Caki2 (cell line): ENCODE measurements at regions not wholly inside any gene's neighbourhood (a gene's known extent, or its start where the extent isn't known, plus 50 kb on each side); places are given as distances from the start of the nearest gene placed in this dataset.

Experiments used
- DNase-seq: peaks from one replicate; pipeline ENCODE4 v3.0.0-alpha.2; 2015; ENCODE audit warnings: low read depth
- in situ Hi-C: cut with HindIII; loops from 2 replicates; pipeline ENCODE4 v1.10.0; 2016; ENCODE audit warnings: low sequenced_read_pairs, low pct_unique_long_range_greater_than_20kb, mixed read lengths

DNA sequence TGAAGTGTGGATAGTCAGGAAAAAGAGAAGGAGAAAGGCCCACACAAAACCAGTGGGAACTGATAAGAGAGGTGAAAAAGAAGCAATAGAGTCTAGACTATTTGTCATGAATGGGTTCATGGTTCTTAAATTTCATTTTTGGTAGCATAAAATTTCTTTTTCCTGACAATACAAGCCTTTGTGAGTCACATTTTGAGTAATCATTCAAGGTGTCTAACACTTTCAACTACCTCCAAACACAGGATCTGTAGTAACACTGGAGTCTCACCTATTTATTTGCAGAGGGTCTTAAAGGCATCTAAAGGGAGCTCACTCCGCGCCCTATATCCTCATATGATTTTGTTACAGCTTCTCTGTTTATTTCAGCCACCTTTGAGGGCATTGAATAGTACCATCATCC lies 96.0 kb downstream of the SAMD9 start:
- in situ Hi-C loops, result no loop called here
- DNase-seq, result no peak

DNA sequence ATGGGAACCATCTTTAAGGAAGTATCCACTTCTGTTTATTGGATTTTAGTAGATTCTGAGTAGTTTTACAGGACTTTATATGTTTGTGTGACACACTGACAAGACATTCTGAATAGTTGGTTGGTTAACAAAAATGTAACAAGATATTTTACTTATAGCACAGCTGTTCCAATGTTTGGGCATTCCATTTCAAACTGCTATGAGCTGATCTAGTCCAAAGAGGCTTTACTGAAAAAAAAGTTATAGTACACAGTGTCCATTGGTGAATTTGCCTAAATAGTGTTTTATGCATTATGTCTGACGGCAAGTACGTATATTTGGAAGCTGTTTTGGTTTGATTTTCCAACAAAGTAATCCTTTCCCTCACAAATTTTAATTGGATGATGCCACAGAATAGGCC lies 99.1 kb downstream of the SAMD9 start:
- in situ Hi-C loops, result no loop called here
- no peak for DNase-seq

- in situ Hi-C loops, result no loop called here
- no peak for DNase-seq
Observed at GRCh38 chr7:93016681-93017381, 100.9 kb downstream of the SAMD9 start.

GRCh38 chr7:93015779-93016481 lies 101.8 kb downstream of the SAMD9 start:
- no peak for DNase-seq

DNA sequence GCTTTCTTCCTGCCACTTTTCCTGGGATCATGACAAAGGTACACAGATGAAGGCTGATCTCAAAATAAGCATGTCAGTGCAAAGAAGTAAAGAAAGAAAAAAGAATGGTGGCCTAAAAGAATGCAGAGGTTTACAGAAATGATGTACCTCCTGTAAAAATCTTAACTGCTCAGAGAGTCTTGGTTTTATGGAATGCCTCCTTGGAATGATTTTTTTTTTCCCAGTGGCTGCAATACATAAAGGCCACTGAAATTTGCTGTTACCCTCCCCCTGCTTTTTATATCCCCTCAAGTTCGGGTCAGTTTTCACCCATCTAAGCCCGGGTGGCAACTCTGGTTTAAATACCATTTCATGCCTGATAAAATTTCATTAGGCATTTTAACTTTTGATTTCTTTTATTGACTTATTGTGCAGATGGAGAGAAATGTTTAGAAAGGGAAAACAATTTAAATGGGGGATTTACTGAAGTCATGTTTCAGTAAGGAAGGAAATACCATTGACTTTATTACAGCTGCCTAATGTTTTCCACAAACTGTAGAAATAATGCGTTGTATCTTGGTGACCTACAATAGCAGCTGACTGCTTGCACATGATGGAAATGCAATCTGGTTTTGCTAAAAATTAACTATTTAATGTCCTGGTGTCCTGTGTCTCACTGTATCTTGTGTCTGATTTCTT lies 102.5 kb downstream of the SAMD9 start:
- in situ Hi-C loops, result no loop called here
- DNase-seq, result no peak

More at GRCh38 chr7:93015779-93016481, 101.8 kb downstream of the SAMD9 start:
- in situ Hi-C loops, result no loop called here

DNA sequence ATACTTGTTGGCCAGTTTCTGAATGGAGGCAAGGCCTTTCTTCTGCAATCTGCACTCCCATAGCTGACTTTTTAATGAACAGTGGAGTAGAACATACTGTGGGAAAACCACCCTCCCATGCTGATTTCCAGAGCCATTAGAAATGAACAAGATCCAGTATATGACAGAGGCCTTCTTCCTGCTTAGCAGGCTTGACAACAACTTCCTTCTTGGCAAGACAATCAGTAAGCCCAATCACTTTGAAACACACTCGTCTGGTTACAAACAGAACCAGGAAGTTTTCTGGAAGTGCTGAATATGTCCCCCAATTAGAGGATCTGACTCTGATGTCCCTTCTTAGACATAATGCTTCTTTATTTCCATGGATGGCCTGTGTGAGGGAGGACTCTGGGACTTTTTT lies 103.4 kb downstream of the SAMD9 start:
- DNase-seq, result no peak
- in situ Hi-C loops, result no loop called here

DNA sequence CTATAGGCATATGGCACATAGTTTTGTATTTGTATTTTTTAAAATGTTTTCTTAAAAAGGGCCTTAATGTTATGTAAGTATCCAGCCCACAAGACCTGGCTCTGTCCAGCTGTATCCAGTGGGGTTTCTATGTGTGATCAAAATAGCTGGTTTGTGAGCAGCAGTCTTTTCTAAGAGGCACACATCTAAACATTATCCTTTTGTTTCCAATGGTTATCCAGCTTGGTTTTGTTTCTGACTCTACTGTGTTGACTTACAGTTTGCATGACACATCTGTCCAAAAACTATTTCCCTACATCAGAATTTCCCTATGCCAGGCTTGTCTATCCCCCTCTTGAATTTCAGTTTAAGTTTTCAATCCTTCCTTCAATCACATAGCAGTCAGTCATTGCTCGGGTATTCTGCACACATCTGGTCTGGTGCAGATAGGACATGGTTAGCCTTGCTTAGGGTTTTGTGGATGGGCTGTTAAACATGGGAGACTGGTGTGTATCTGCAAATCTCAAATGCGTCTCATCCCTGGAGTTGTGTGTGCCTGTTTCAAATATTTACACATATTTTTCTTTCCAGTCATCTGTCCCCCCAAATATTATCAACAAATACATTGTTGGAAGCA lies 104.2 kb downstream of the SAMD9 start:
- in situ Hi-C loops, result no loop called here
- DNase-seq, result no peak

DNA sequence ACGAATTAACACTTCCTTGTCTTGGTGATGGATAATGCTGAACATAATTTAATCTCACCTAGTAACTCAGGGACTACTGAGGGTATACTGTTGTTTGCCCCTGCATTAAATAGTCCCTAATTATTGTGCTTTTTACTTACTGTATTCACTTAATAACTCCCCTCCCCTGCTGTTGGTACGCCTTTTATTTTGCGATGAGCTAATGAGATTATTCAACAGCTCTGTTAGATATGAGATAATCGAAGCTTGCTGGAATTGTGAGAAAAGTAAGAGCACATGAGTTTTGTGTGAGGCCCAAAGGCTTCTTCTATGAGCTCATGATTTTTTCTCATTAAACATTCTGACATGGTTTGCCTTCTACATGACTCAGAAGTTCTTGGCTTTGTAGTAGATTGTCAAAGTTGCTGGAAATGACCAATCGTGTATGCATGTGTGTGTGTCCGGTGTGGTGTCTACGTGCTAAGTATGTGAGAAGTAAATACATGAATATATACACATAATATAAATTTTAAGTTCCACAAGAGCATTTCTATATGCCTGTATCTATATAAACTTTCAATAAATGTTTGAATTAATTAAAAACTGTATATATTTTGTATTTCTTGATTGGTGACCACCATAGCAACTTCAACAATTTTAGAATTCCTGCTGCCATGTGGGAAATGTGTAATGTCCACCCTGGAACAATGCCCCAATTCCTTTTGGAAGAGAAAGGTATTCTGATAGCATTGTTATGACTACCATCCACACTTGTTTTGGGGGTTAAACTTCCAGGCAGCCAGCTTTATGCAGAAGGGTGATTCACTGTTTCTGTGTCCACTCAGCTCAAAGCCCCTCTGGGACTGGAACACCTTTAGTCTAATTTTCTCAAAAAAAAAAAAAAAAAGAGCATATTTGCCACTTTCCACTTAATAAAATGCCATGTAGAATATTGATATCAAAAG lies 106.2 kb downstream of the SAMD9 start:
- no peak for DNase-seq

GRCh38 chr7:93008833-93009232 lies 108.9 kb downstream of the SAMD9 start:
- no peak for DNase-seq
- in situ Hi-C loops, result no loop called here

More for the DNA sequence above, 106.2 kb downstream of the SAMD9 start:
- in situ Hi-C loops, result no loop called here

- in situ Hi-C loops, result no loop called here
- no peak for DNase-seq
Observed at GRCh38 chr7:93006480-93007095, 111.2 kb downstream of the SAMD9 start.

DNA sequence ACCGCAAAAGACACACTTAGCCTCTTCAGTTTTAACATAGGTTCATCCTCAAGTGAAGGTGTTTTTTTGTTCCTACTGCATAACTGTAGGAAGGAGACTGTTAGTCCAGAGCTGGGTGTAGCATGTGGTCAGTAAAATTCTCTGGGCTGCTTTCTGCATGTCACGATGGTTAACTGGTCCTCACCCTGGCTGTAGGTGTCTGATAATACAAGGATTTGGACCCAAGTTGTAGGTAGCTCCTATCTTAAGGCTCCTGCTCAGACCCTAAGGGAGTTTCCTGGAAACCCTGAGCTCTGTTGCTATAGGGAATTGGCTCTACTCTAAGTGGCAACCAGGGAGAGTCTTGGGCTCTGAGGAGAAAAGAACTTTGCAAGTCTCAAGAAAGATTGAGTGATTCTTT lies 112.9 kb downstream of the SAMD9 start:
- in situ Hi-C loops, result no loop called here
- DNase-seq, result no peak

- no peak for DNase-seq
- in situ Hi-C loops, result no loop called here
Observed at GRCh38 chr7:92997719-92998118, 120.1 kb downstream of the SAMD9 start.

- DNase-seq, result no peak
- in situ Hi-C loops, result no loop called here
Observed at GRCh38 chr7:92997152-92997551, 120.6 kb downstream of the SAMD9 start.

- in situ Hi-C loops, result no loop called here
- no peak for DNase-seq
Observed at GRCh38 chr7:92994901-92995300, 122.9 kb downstream of the SAMD9 start.

DNA sequence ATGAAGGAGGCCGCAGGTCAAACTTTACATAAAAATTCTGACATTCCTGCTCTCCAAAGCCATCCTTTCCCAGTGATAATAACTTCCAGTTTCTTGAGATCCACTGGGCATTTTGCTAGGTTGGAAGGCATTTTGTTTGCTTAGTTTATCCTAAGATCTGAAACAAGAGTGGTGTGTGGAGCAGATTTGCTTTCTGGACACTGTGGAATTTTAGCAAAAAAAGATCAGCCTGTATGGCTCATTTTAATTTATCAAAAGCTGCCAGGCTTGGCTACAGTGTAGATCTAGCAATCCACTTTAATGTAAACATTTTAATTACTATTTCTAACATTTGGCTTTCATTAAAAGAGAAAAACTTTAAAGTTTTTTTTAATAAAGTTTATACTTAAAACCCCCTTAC lies 124.8 kb downstream of the SAMD9 start:
- in situ Hi-C loops, result no loop called here
- DNase-seq, result no peak

DNA sequence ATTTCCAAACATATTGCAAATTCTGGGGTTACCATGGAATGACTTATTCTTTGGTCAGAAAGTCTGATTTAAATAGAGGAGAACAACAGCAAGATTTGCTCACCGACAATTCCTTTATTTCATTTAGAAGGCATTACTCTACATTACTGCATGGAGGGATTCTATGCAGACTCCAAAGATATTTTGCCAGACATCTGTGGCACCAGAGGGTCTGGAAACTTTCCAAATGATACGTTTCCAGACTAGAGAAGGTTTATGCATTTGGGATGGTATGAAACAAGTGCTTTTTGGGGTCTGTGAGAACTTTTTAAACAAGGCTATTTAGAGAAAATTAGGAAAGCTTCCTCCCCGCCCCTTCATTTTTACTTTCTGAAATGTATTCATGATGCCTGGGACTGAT lies 125.3 kb downstream of the SAMD9 start:
- no peak for DNase-seq
- in situ Hi-C loops, result no loop called here

DNA sequence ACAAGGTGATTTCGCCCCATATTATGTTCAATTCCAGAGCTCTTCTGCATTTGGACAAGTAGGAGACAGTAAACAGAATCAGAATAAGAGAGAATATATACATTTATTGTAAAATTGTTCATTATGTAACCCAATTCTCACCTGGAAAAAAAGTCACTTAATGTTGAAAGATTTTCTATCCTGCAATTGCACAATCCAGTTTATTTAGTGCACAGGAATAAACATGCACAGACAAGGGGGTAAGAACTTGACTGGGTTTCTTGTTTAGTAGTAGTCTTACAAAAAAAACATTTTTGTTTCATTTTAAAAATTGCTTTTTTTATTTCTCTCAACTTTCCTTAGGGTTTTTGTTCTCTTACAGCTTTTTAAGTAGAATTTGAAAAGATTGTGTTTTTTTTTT lies 126.6 kb downstream of the SAMD9 start:
- in situ Hi-C loops, result no loop called here
- no peak for DNase-seq
